HL-60 (cell line): ENCODE measurements at regions not wholly inside any gene's neighbourhood (a gene's known extent, or its start where the extent isn't known, plus 50 kb on each side); places are given as distances from the start of the nearest gene placed in this dataset.
A peak's percentile ranks its signal among the peaks of the same experiment; 100 is the strongest.

Experiments
- DNase-seq, 2 experiments: peaks; one replicate each; pipeline ENCODE4 v3.0.0-alpha.2; 2010 to 2020; ENCODE audit warnings: low read depth in 1 of 2, low spot score in 1 of 2
- H3K27ac ChIP-seq: fragments of 250-450 bp; sonication (Bioruptor Pico); replicated peaks from 2 replicates; pipeline ENCODE4 v1.5.1; 2020; ENCODE audit warnings: mild to moderate bottlenecking, moderate library complexity
- H3K27me3 ChIP-seq: fragments of 250-450 bp; sonication (Bioruptor Pico); 2 replicates; pipeline ENCODE4 v1.5.1; 2021; ENCODE audit warnings: mild to moderate bottlenecking, moderate library complexity; ENCODE audit not compliant: insufficient read depth, poor library complexity, severe bottlenecking
- H3K4me3 ChIP-seq: replicated peaks from 2 replicates; pipeline ENCODE4 v1.5.1; 2011; ENCODE audit warnings: mild to moderate bottlenecking, control low read depth, low read length; ENCODE audit not compliant: insufficient read depth
- CTCF ChIP-seq: IDR thresholded peaks from one replicate; pipeline ENCODE4 v1.5.1; 2011; ENCODE audit warnings: low read length, control low read depth, inconsistent platforms; ENCODE audit not compliant: insufficient read depth
- GABPA ChIP-seq: IDR thresholded peaks from 2 replicates; pipeline ENCODE4 v1.6.1; 2012; ENCODE audit warnings: low read depth
- POLR2AphosphoS5 ChIP-seq: IDR thresholded peaks from 2 replicates; pipeline ENCODE4 v1.6.1; 2012; ENCODE audit warnings: low read depth
- REST ChIP-seq: IDR thresholded peaks from 2 replicates; pipeline ENCODE4 v1.6.1; 2012; ENCODE audit warnings: low read depth; ENCODE audit not compliant: insufficient replicate concordance
- SPI1 ChIP-seq: IDR thresholded peaks from 2 replicates; pipeline ENCODE4 v1.6.1; 2012; ENCODE audit warnings: low read depth, mild to moderate bottlenecking, borderline replicate concordance

- no peak overlapping the region for H3K4me3 ChIP-seq
- DNase-seq, result peak in 1 of 2 experiments; percentile 57
Measured at GRCh38 chr3:23112491-23112890, 90.6 kb upstream of the UBE2E2 start.

GRCh38 chr3:23113455-23114171 is 89.5 kb upstream of the UBE2E2 start:
- Histone ChIP-seq H3K27ac (no peak overlapping the region), H3K4me3 (no peak overlapping the region), H3K27me3 (no peaks in the 10 kb centered on the region)
- TF ChIP-seq SPI1 (peak; percentile 98), CTCF (no peak), REST (no peak), GABPA (no peak), POLR2AphosphoS5 (no peak)
- peak; percentile 34 to 67 for DNase-seq

More at GRCh38 chr3:23112491-23112890, 90.6 kb upstream of the UBE2E2 start:
- Histone ChIP-seq H3K27ac (no peak overlapping the region), H3K27me3 (no peaks in the 10 kb centered on the region)
- TF ChIP-seq POLR2AphosphoS5 (no peak), CTCF (no peak), REST (no peak)

- Histone ChIP-seq H3K27ac (no peak overlapping the region; the same call in 1 of the 2 replicates), H3K4me3 (no peak overlapping the region), H3K27me3 (no peaks in the 10 kb centered on the region)
- no peak for DNase-seq
- TF ChIP-seq POLR2AphosphoS5 (no peak), CTCF (no peak), SPI1 (no peak), REST (no peak), GABPA (no peak)
Measured at GRCh38 chr3:23114432-23114831, 88.7 kb upstream of the UBE2E2 start.
